ENCODE measurements at regions not wholly inside any gene's neighbourhood (a gene's known extent, or its start where the extent isn't known, plus 50 kb on each side); places are given as distances from the start of the nearest gene placed in this dataset.

- no peaks in the 10 kb centered on the region for H3K9me3 ChIP-seq (replicated peaks; ENCODE audit: low read length)
- H3K27me3 ChIP-seq (ENCODE audit: control insufficient read depth, insufficient read depth, low read length) = peaks cover 4% of the 10 kb centered on the region
- no peak overlapping the region for H3K4me2 ChIP-seq (ENCODE audit: low read length)
- no peaks in the 10 kb centered on the region for H3K4me1 ChIP-seq (ENCODE audit: control insufficient read depth, insufficient read depth, low read length)
- no peaks in the 10 kb centered on the region for H3K36me3 ChIP-seq (ENCODE audit: insufficient read depth, low read length)
- H3K4me3 ChIP-seq (ENCODE audit: low read length) = no peak overlapping the region
- H3K9ac ChIP-seq (ENCODE audit: low read depth, low read length) = no peak overlapping the region
Observed at GRCh38 chr2:238745997-238746396, 101.9 kb upstream of the TWIST2 start.

GRCh38 chr2:238747114-238747513 is 100.8 kb upstream of the TWIST2 start:
- H3K27me3 ChIP-seq (ENCODE audit: control insufficient read depth, insufficient read depth, low read length) = peaks cover 4% of the 10 kb centered on the region
- H3K9me3 ChIP-seq (replicated peaks; ENCODE audit: low read length) = no peaks in the 10 kb centered on the region
- H3K4me2 ChIP-seq (ENCODE audit: low read length) = no peak overlapping the region
- no peaks in the 10 kb centered on the region for H3K4me1 ChIP-seq (ENCODE audit: control insufficient read depth, insufficient read depth, low read length)
- H3K9ac ChIP-seq (ENCODE audit: low read depth, low read length) = no peak overlapping the region
- no peaks in the 10 kb centered on the region for H3K36me3 ChIP-seq (ENCODE audit: insufficient read depth, low read length)
- H3K4me3 ChIP-seq (ENCODE audit: low read length) = no peak overlapping the region

- H3K4me2 ChIP-seq (ENCODE audit: low read length) = no peak overlapping the region
- no peaks in the 10 kb centered on the region for H3K4me1 ChIP-seq (ENCODE audit: control insufficient read depth, insufficient read depth, low read length)
- no peaks in the 10 kb centered on the region for H3K9me3 ChIP-seq (replicated peaks; ENCODE audit: low read length)
- H3K36me3 ChIP-seq (ENCODE audit: insufficient read depth, low read length) = no peaks in the 10 kb centered on the region
- H3K27me3 ChIP-seq (ENCODE audit: control insufficient read depth, insufficient read depth, low read length) = peaks cover 4% of the 10 kb centered on the region
- H3K4me3 ChIP-seq (ENCODE audit: low read length) = no peak overlapping the region
- H3K9ac ChIP-seq (ENCODE audit: low read depth, low read length) = no peak overlapping the region
Observed at GRCh38 chr2:238747557-238747956, 100.3 kb upstream of the TWIST2 start.

- H3K27me3 ChIP-seq (ENCODE audit: control insufficient read depth, insufficient read depth, low read length) = peaks cover 6% of the 10 kb centered on the region
Observed at GRCh38 chr2:238750212-238750904, 97.5 kb upstream of the TWIST2 start.

GRCh38 chr2:238754259-238754658 is 93.6 kb upstream of the TWIST2 start:
- Histone ChIP-seq H3K36me3 (ENCODE audit: insufficient read depth, low read length) (no peaks in the 10 kb centered on the region), H3K4me3 (ENCODE audit: low read length) (no peak overlapping the region), H3K9ac (ENCODE audit: low read depth, low read length) (no peak overlapping the region), H3K4me1 (ENCODE audit: control insufficient read depth, insufficient read depth, low read length) (no peaks in the 10 kb centered on the region), H3K27me3 (ENCODE audit: control insufficient read depth, insufficient read depth, low read length) (peaks cover 11% of the 10 kb centered on the region), H3K4me2 (ENCODE audit: low read length) (no peak overlapping the region), H3K9me3 (replicated peaks; ENCODE audit: low read length) (no peaks in the 10 kb centered on the region)

More at GRCh38 chr2:238750212-238750904, 97.5 kb upstream of the TWIST2 start:
- no peaks in the 10 kb centered on the region for H3K36me3 ChIP-seq (ENCODE audit: insufficient read depth, low read length)
- no peak overlapping the region for H3K9ac ChIP-seq (ENCODE audit: low read depth, low read length)
- H3K4me1 ChIP-seq (ENCODE audit: control insufficient read depth, insufficient read depth, low read length) = no peaks in the 10 kb centered on the region
- no peaks in the 10 kb centered on the region for H3K9me3 ChIP-seq (replicated peaks; ENCODE audit: low read length)
- no peak overlapping the region for H3K4me3 ChIP-seq (ENCODE audit: low read length)
- H3K4me2 ChIP-seq (ENCODE audit: low read length) = no peak overlapping the region

- Histone ChIP-seq H3K4me2 (ENCODE audit: low read length) (no peak overlapping the region), H3K27me3 (ENCODE audit: control insufficient read depth, insufficient read depth, low read length) (peaks cover 19% of the 10 kb centered on the region), H3K9me3 (replicated peaks; ENCODE audit: low read length) (no peaks in the 10 kb centered on the region), H3K4me1 (ENCODE audit: control insufficient read depth, insufficient read depth, low read length) (no peaks in the 10 kb centered on the region), H3K36me3 (ENCODE audit: insufficient read depth, low read length) (no peaks in the 10 kb centered on the region), H3K4me3 (ENCODE audit: low read length) (no peak overlapping the region), H3K9ac (ENCODE audit: low read depth, low read length) (no peak overlapping the region)
Observed at GRCh38 chr2:238761868-238762267, 86.0 kb upstream of the TWIST2 start.

GRCh38 chr2:238763471-238763995 is 84.4 kb upstream of the TWIST2 start:
- Histone ChIP-seq H3K9me3 (replicated peaks; ENCODE audit: low read length) (no peaks in the 10 kb centered on the region), H3K4me1 (ENCODE audit: control insufficient read depth, insufficient read depth, low read length) (no peaks in the 10 kb centered on the region), H3K4me2 (ENCODE audit: low read length) (no peak overlapping the region), H3K9ac (ENCODE audit: low read depth, low read length) (no peak overlapping the region), H3K4me3 (ENCODE audit: low read length) (no peak overlapping the region), H3K27me3 (ENCODE audit: control insufficient read depth, insufficient read depth, low read length) (peaks cover 25% of the 10 kb centered on the region), H3K36me3 (ENCODE audit: insufficient read depth, low read length) (no peaks in the 10 kb centered on the region)

- Histone ChIP-seq H3K27me3 (ENCODE audit: control insufficient read depth, insufficient read depth, low read length) (peaks cover 39% of the 10 kb centered on the region), H3K9ac (ENCODE audit: low read depth, low read length) (no peak overlapping the region), H3K4me1 (ENCODE audit: control insufficient read depth, insufficient read depth, low read length) (no peaks in the 10 kb centered on the region), H3K4me2 (ENCODE audit: low read length) (no peak overlapping the region), H3K36me3 (ENCODE audit: insufficient read depth, low read length) (no peaks in the 10 kb centered on the region), H3K4me3 (ENCODE audit: low read length) (no peak overlapping the region), H3K9me3 (replicated peaks; ENCODE audit: low read length) (no peaks in the 10 kb centered on the region)
Observed at GRCh38 chr2:238765590-238765989, 82.3 kb upstream of the TWIST2 start.

GRCh38 chr2:238771218-238771617 is 76.7 kb upstream of the TWIST2 start:
- H3K4me2 ChIP-seq (ENCODE audit: low read length) = no peak overlapping the region
- no peaks in the 10 kb centered on the region for H3K4me1 ChIP-seq (ENCODE audit: control insufficient read depth, insufficient read depth, low read length)
- H3K9me3 ChIP-seq (replicated peaks; ENCODE audit: low read length) = no peaks in the 10 kb centered on the region
- peaks cover 34% of the 10 kb centered on the region for H3K27me3 ChIP-seq (ENCODE audit: control insufficient read depth, insufficient read depth, low read length)
- no peak overlapping the region for H3K4me3 ChIP-seq (ENCODE audit: low read length)
- H3K36me3 ChIP-seq (ENCODE audit: insufficient read depth, low read length) = no peaks in the 10 kb centered on the region
- H3K9ac ChIP-seq (ENCODE audit: low read depth, low read length) = no peak overlapping the region

- H3K4me1 ChIP-seq (ENCODE audit: control insufficient read depth, insufficient read depth, low read length) = no peaks in the 10 kb centered on the region
- H3K4me2 ChIP-seq (ENCODE audit: low read length) = no peak overlapping the region
- H3K9ac ChIP-seq (ENCODE audit: low read depth, low read length) = no peak overlapping the region
- peaks cover 34% of the 10 kb centered on the region for H3K27me3 ChIP-seq (ENCODE audit: control insufficient read depth, insufficient read depth, low read length)
- H3K4me3 ChIP-seq (ENCODE audit: low read length) = no peak overlapping the region
- no peaks in the 10 kb centered on the region for H3K36me3 ChIP-seq (ENCODE audit: insufficient read depth, low read length)
- H3K9me3 ChIP-seq (replicated peaks; ENCODE audit: low read length) = no peaks in the 10 kb centered on the region
Observed at GRCh38 chr2:238771639-238772038, 76.2 kb upstream of the TWIST2 start.

GRCh38 chr2:238772635-238773297 is 75.1 kb upstream of the TWIST2 start:
- no peaks in the 10 kb centered on the region for H3K36me3 ChIP-seq (ENCODE audit: insufficient read depth, low read length)
- H3K4me2 ChIP-seq (ENCODE audit: low read length) = no peak overlapping the region
- H3K4me3 ChIP-seq (ENCODE audit: low read length) = no peak overlapping the region
- no peaks in the 10 kb centered on the region for H3K4me1 ChIP-seq (ENCODE audit: control insufficient read depth, insufficient read depth, low read length)
- H3K27me3 ChIP-seq (ENCODE audit: control insufficient read depth, insufficient read depth, low read length) = peaks cover 30% of the 10 kb centered on the region
- H3K9me3 ChIP-seq (replicated peaks; ENCODE audit: low read length) = no peaks in the 10 kb centered on the region
- no peak overlapping the region for H3K9ac ChIP-seq (ENCODE audit: low read depth, low read length)

GRCh38 chr2:238773472-238773871 is 74.4 kb upstream of the TWIST2 start:
- no peak overlapping the region for H3K4me3 ChIP-seq (ENCODE audit: low read length)
- H3K4me2 ChIP-seq (ENCODE audit: low read length) = no peak overlapping the region
- no peaks in the 10 kb centered on the region for H3K4me1 ChIP-seq (ENCODE audit: control insufficient read depth, insufficient read depth, low read length)
- no peaks in the 10 kb centered on the region for H3K36me3 ChIP-seq (ENCODE audit: insufficient read depth, low read length)
- no peak overlapping the region for H3K9ac ChIP-seq (ENCODE audit: low read depth, low read length)
- peaks cover 27% of the 10 kb centered on the region for H3K27me3 ChIP-seq (ENCODE audit: control insufficient read depth, insufficient read depth, low read length)
- no peaks in the 10 kb centered on the region for H3K9me3 ChIP-seq (replicated peaks; ENCODE audit: low read length)
